D721Med (cell line): ENCODE measurements at regions not wholly inside any gene's neighbourhood (a gene's known extent, or its start where the extent isn't known, plus 50 kb on each side); places are given as distances from the start of the nearest gene placed in this dataset.

Experiments used
- DNase-seq: peaks from one replicate; pipeline ENCODE4 v3.0.0; 2011; ENCODE audit warnings: low spot score; ENCODE audit not compliant: insufficient read length
- FAIRE-seq: peaks from 2 replicates; lab custom pipeline; 2011; peaks lifted over from hg19 to GRCh38; lab: Jason Lieb, UNC
- TF ChIP-seq, protein P1 (sequence below): IDR thresholded peaks from 2 replicates; pipeline ENCODE4 v1.5.1; 2012; ENCODE audit warnings: mild to moderate bottlenecking, control low read depth; ENCODE audit not compliant: insufficient read depth; ENCODE audit errors: missing control alignments

DNA sequence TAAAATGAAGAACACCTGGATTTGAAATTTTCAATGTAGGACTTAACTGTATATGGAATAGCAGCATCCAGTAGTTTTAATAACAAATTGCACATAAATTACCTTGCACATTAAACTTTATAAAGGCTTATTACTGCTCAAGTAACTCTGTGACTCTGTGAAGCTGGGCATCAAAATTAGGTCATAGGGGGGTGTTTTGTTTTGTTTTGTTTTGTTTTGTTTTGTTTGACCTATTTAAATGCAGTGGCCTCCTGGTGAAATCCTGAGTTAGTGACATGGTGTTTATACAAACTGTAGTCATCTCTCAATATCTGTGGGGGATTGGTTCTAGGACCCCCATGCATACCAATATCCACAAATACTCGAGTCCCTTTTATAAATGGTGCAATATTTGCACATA lies 51.9 kb upstream of the ADAD1 start:
- FAIRE-seq, result no peak
- TF ChIP-seq, protein P1, sequence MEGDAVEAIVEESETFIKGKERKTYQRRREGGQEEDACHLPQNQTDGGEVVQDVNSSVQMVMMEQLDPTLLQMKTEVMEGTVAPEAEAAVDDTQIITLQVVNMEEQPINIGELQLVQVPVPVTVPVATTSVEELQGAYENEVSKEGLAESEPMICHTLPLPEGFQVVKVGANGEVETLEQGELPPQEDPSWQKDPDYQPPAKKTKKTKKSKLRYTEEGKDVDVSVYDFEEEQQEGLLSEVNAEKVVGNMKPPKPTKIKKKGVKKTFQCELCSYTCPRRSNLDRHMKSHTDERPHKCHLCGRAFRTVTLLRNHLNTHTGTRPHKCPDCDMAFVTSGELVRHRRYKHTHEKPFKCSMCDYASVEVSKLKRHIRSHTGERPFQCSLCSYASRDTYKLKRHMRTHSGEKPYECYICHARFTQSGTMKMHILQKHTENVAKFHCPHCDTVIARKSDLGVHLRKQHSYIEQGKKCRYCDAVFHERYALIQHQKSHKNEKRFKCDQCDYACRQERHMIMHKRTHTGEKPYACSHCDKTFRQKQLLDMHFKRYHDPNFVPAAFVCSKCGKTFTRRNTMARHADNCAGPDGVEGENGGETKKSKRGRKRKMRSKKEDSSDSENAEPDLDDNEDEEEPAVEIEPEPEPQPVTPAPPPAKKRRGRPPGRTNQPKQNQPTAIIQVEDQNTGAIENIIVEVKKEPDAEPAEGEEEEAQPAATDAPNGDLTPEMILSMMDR, result no peak

GRCh38 chr4:122328893-122329292 lies 49.9 kb upstream of the ADAD1 start:
- FAIRE-seq (no peak), DNase-seq (no peak)
- TF ChIP-seq, protein P1, result no peak

More for the DNA sequence above, 51.9 kb upstream of the ADAD1 start:
- DNase-seq, result no peak
